ENCODE measurements at regions not wholly inside any gene's neighbourhood (a gene's known extent, or its start where the extent isn't known, plus 50 kb on each side); places are given as distances from the start of the nearest gene placed in this dataset.

- TF ChIP-seq POLR2A (IDR thresholded peaks at IDR 0.05; ENCODE audit: low read depth) = no peak
- no peak for TF ChIP-seq CTCF (IDR thresholded peaks at IDR 0.05)
Observed at GRCh38 chr12:65529771-65530435, 251.4 kb downstream of the MSRB3 start.
